SK-N-SH (cell line): ENCODE measurements at regions not wholly inside any gene's neighbourhood (a gene's known extent, or its start where the extent isn't known, plus 50 kb on each side); places are given as distances from the start of the nearest gene placed in this dataset.
"Not testable (repeated sequence)": the region's sequence is repeated elsewhere in the genome, so short reads cannot be mapped to it uniquely, and the experiment has no call there.

Experiments
- CTCF ChIA-PET: fragments of 300-600, 350-600 bp; formaldehyde crosslinking; extraction: SDS; loops from one replicate; lab custom pipeline; 2021; lab: Yijun Ruan, JAX
- POLR2A ChIA-PET: fragments of 350-600 bp; sonication (Branson Sonifier 250); formaldehyde crosslinking; extraction: SDS; loops from one replicate; lab custom pipeline; 2020; ENCODE audit warnings: antibody characterized with exemption, inconsistent platforms; lab: Yijun Ruan, JAX
- DNase-seq: peaks from one replicate; pipeline ENCODE4 v3.0.0; 2012
- H2AFZ ChIP-seq: fragments of 200-600 bp; sonication (generic); 2 replicates; pipeline ENCODE4 v1.8.1; 2016; ENCODE audit warnings: antibody characterized with exemption, mild to moderate bottlenecking, low read depth
- H3F3A ChIP-seq: fragments of 200-600 bp; sonication (generic); replicated peaks from 2 replicates; pipeline ENCODE3; 2016; ENCODE audit warnings: antibody characterized with exemption, mild to moderate bottlenecking; ENCODE audit not compliant: insufficient read depth
- H3K27ac ChIP-seq, 2 experiments: fragments of 200-500 bp in 1 of 2; fragments of 200-600 bp in 1 of 2; sonication (Bioruptor generic) in 1 of 2; sonication (generic), shearing (Covaris generic) in 1 of 2; 2 replicates each; pipeline versions ENCODE4 v1.5.1 to v1.6.1; 2014 to 2016; ENCODE audit warnings: low read depth in 2 of 2, inconsistent platforms in 1 of 2, low read length in 1 of 2, mild to moderate bottlenecking in 1 of 2, mixed read lengths in 1 of 2
- H3K27me3 ChIP-seq: fragments of 200-600 bp; sonication (generic), shearing (Covaris generic); 2 replicates; pipeline ENCODE4 v1.6.1; 2016; ENCODE audit warnings: mixed run types; ENCODE audit not compliant: insufficient read depth
- H3K36me3 ChIP-seq, 2 experiments: fragments of 200-500 bp in 1 of 2; fragments of 200-600 bp in 1 of 2; sonication (Bioruptor generic) in 1 of 2; sonication (generic) in 1 of 2; replicated peaks in 1 of 2; 2 replicates each; pipeline versions ENCODE3 to v1.5.1; 2014 to 2016; ENCODE audit warnings: low read length in 1 of 2, mild to moderate bottlenecking in 1 of 2; ENCODE audit not compliant: insufficient read depth in 2 of 2, control insufficient read depth in 1 of 2
- H3K4me1 ChIP-seq, 2 experiments: fragments of 200-500 bp in 1 of 2; fragments of 200-600 bp in 1 of 2; sonication (Bioruptor generic) in 1 of 2; sonication (generic), shearing (Covaris generic) in 1 of 2; 2 replicates each; pipeline versions ENCODE4 v1.5.1 to v1.6.1; 2014 to 2016; ENCODE audit warnings: low read depth in 1 of 2, low read length in 1 of 2, mixed run types in 1 of 2; ENCODE audit not compliant: insufficient read depth in 2 of 2, control insufficient read depth in 1 of 2
- H3K4me2 ChIP-seq: fragments of 200-600 bp; sonication (generic), shearing (Covaris generic); 2 replicates; pipeline ENCODE4 v1.6.1; 2017; ENCODE audit warnings: mixed run types
- H3K4me3 ChIP-seq, 2 experiments: fragments of 200-500 bp in 1 of 2; fragments of 200-600 bp in 1 of 2; sonication (Bioruptor generic) in 1 of 2; sonication (generic), shearing (Covaris generic) in 1 of 2; 2 replicates each; pipeline versions ENCODE4 v1.5.1 to v1.8.1; 2014 to 2016; ENCODE audit warnings: low read depth in 2 of 2, inconsistent platforms in 1 of 2, low read length in 1 of 2, mild to moderate bottlenecking in 1 of 2, mixed read lengths in 1 of 2, moderate library complexity in 1 of 2
- H3K79me2 ChIP-seq: fragments of 200-600 bp; sonication (generic); 2 replicates; pipeline ENCODE4 v1.8.1; 2017; ENCODE audit warnings: mild to moderate bottlenecking; ENCODE audit not compliant: insufficient read depth
- H3K9ac ChIP-seq: fragments of 200-600 bp; sonication (generic); 2 replicates; pipeline ENCODE4 v1.6.1; 2017; ENCODE audit warnings: mixed run types
- H3K9me2 ChIP-seq: fragments of 200-600 bp; sonication (generic); 2 replicates; pipeline ENCODE4 v1.6.1; 2017; ENCODE audit warnings: mixed run types
- H3K9me3 ChIP-seq: fragments of 200-600 bp; sonication (generic); 2 replicates; pipeline ENCODE4 v1.6.1; 2017; ENCODE audit warnings: mixed run types, mild to moderate bottlenecking, moderate library complexity
- H4K20me1 ChIP-seq: fragments of 200-600 bp; sonication (generic); 2 replicates; pipeline ENCODE4 v1.6.1; 2017; ENCODE audit warnings: mild to moderate bottlenecking, mixed run types; ENCODE audit not compliant: insufficient read depth
- ELF1 ChIP-seq: IDR thresholded peaks from 2 replicates; pipeline ENCODE4 v1.4.0; 2012
- EP300 ChIP-seq, 2 experiments: IDR thresholded peaks; 2 replicates each; pipeline versions ENCODE4 v1.4.0 to v1.6.1; 2012; ENCODE audit warnings: borderline replicate concordance in 1 of 2, low read depth in 1 of 2, low read length in 1 of 2
- EZH2phosphoT487 ChIP-seq: fragments of 200-600 bp; sonication (generic); IDR thresholded peaks from 2 replicates; pipeline ENCODE4 v1.6.1; 2017; ENCODE audit warnings: low read depth, mixed run types, mild to moderate bottlenecking, antibody characterized with exemption, moderate library complexity, borderline replicate concordance
- FOSL2 ChIP-seq: IDR thresholded peaks from 2 replicates; pipeline ENCODE4 v1.4.0; 2012; ENCODE audit warnings: low read depth, mild to moderate bottlenecking, moderate library complexity, borderline replicate concordance
- GABPA ChIP-seq: IDR thresholded peaks from 2 replicates; pipeline ENCODE4 v1.4.0; 2012; ENCODE audit warnings: low read depth, mild to moderate bottlenecking
- GATA2 ChIP-seq: sonication (generic); formaldehyde crosslinking; IDR thresholded peaks from 2 replicates; pipeline ENCODE4 v1.5.0; 2020; ENCODE audit warnings: mild to moderate bottlenecking, missing genetic modification reagents
- NFIC ChIP-seq: IDR thresholded peaks from 2 replicates; pipeline ENCODE4 v1.4.0; 2012; ENCODE audit warnings: borderline replicate concordance
- NRF1 ChIP-seq: IDR thresholded peaks from 2 replicates; pipeline ENCODE4 v1.6.1; 2012; ENCODE audit warnings: low read depth, mild to moderate bottlenecking, low read length
- POLR2AphosphoS5 ChIP-seq: IDR thresholded peaks from 2 replicates; pipeline ENCODE4 v1.6.1; 2012; ENCODE audit warnings: low read depth, low read length
- RCOR1 ChIP-seq: fragments of 150-350 bp; IDR thresholded peaks from 2 replicates; pipeline ENCODE4 v1.6.1; 2017; ENCODE audit warnings: antibody characterized with exemption, low read length
- RFX5 ChIP-seq: IDR thresholded peaks from 2 replicates; pipeline ENCODE4 v1.6.1; 2012; ENCODE audit warnings: mild to moderate bottlenecking, improper control_type of control experiment, low read length
- SIN3A ChIP-seq: IDR thresholded peaks from 2 replicates; pipeline ENCODE4 v1.6.1; 2012; ENCODE audit warnings: low read depth, mild to moderate bottlenecking, low read length, moderate library complexity, borderline replicate concordance
- TAF1 ChIP-seq: IDR thresholded peaks from 2 replicates; pipeline ENCODE4 v1.6.1; 2012; ENCODE audit warnings: low read depth, mild to moderate bottlenecking, low read length, moderate library complexity, borderline replicate concordance
- TCF12 ChIP-seq: IDR thresholded peaks from 2 replicates; pipeline ENCODE4 v1.4.0; 2012
- TEAD4 ChIP-seq: IDR thresholded peaks from 2 replicates; pipeline ENCODE4 v1.4.0; 2012; ENCODE audit warnings: mild to moderate bottlenecking, borderline replicate concordance; ENCODE audit not compliant: insufficient read depth
- YY1 ChIP-seq: IDR thresholded peaks from 2 replicates; pipeline ENCODE4 v1.4.0; 2012; ENCODE audit warnings: low read depth, mild to moderate bottlenecking
- WGBS: methylation state at CpG from one replicate; pipeline ENCODE4 v1.1.6; 2017; ENCODE audit warnings: low lambda C conversion rate; 5-methylcytosine and 5-hydroxymethylcytosine counted together
- TF ChIP-seq, protein P1 (sequence below): fragments of 200-600 bp; sonication (generic); IDR thresholded peaks from 2 replicates; pipeline ENCODE4 v1.6.1; 2017; ENCODE audit warnings: antibody characterized with exemption, mild to moderate bottlenecking, moderate library complexity
- TF ChIP-seq, protein P2 (sequence below): IDR thresholded peaks from 2 replicates; pipeline ENCODE4 v1.4.0; 2012; ENCODE audit warnings: low read depth, borderline replicate concordance
- TF ChIP-seq, protein P3 (sequence below): fragments of 150-350 bp; IDR thresholded peaks from 2 replicates; pipeline ENCODE4 v1.6.1; 2016; ENCODE audit warnings: mild to moderate bottlenecking, low read depth, low read length

DNA sequence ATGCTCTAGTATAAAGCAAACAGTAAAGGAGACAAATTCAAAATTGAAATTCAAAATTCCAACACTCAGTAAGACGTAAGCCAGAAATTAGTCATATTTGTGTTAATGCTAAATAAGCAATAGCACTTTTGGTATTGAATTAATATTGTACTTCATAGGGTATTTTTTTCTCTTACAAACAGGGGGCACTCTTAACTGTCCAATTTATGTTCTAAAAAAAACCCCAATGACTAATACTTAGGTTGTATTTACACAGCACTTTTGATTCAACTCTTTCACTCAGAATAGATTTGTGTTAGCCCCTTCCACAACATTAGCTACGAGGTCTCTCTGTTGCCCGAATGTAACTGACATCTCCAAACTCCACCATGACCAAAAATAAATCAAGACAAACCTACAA is 284.9 kb upstream of the COBL start:
- H3K4me2 ChIP-seq = no peak overlapping the region
- peaks cover 5% of the 10 kb centered on the region; the same call in 1 of the 2 replicates for H3K9me3 ChIP-seq
- DNase-seq = no peak
- no peak overlapping the region for H3K27ac ChIP-seq
- peaks cover 0 to 2% of the 10 kb centered on the region in 2 experiments; a peak in 1 of 4 replicates for H3K4me1 ChIP-seq
- CTCF ChIA-PET = interaction anchor here (0.8 to 1.1 kb wide), 2 partner anchors 164 to 171 kb away, joined by 3 read pairs; no protein-coding TSS in a partner anchor
- H3K79me2 ChIP-seq = no peaks in the 10 kb centered on the region
- no peaks in the 10 kb centered on the region for H4K20me1 ChIP-seq
- no peak for TF ChIP-seq RFX5
- TF ChIP-seq RCOR1 = no peak
- no peak for TF ChIP-seq SIN3A
- no peak for TF ChIP-seq NRF1
- TF ChIP-seq, protein P1, sequence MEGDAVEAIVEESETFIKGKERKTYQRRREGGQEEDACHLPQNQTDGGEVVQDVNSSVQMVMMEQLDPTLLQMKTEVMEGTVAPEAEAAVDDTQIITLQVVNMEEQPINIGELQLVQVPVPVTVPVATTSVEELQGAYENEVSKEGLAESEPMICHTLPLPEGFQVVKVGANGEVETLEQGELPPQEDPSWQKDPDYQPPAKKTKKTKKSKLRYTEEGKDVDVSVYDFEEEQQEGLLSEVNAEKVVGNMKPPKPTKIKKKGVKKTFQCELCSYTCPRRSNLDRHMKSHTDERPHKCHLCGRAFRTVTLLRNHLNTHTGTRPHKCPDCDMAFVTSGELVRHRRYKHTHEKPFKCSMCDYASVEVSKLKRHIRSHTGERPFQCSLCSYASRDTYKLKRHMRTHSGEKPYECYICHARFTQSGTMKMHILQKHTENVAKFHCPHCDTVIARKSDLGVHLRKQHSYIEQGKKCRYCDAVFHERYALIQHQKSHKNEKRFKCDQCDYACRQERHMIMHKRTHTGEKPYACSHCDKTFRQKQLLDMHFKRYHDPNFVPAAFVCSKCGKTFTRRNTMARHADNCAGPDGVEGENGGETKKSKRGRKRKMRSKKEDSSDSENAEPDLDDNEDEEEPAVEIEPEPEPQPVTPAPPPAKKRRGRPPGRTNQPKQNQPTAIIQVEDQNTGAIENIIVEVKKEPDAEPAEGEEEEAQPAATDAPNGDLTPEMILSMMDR = no peak
- TF ChIP-seq TAF1 = no peak
- no peak for TF ChIP-seq YY1
- TF ChIP-seq FOSL2 = no peak
- TF ChIP-seq GABPA = no peak
- TF ChIP-seq, protein P2, sequence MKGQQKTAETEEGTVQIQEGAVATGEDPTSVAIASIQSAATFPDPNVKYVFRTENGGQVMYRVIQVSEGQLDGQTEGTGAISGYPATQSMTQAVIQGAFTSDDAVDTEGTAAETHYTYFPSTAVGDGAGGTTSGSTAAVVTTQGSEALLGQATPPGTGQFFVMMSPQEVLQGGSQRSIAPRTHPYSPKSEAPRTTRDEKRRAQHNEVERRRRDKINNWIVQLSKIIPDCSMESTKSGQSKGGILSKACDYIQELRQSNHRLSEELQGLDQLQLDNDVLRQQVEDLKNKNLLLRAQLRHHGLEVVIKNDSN = no peak
- no peak overlapping the region for H3K9ac ChIP-seq
- no peak overlapping the region for H2AFZ ChIP-seq
- no peaks in the 10 kb centered on the region for H3F3A ChIP-seq
- WGBS = 14% methylated on average over 3 of the region's 3 CpGs
- POLR2A ChIA-PET = no interaction called here
- no peaks in the 10 kb centered on the region for H3K36me3 ChIP-seq
- no peaks in the 10 kb centered on the region for H3K27me3 ChIP-seq
- no peaks in the 10 kb centered on the region for H3K9me2 ChIP-seq
- H3K4me3 ChIP-seq = no peak overlapping the region

DNA sequence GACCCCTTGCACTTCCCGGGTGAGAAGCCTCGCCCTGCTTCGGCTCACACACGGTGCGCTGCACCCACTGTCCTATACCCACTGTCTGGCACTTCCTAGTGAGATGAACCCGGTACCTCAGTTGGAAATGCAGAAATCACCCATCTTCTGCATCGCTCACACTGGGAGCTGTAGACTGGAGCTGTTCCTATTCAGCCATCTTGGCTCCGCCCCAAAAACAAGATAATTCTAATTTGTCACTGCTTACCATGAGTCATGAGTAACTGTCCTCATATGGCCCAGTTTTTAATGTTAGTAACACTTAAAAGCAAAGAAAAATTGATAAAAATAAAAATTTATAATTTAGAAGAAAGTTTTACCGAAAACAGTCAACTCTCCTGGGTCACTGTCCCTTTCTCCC is 283.3 kb upstream of the COBL start:
- H3K79me2 ChIP-seq, H3K4me2 ChIP-seq, H3K27me3 ChIP-seq, H3K27ac ChIP-seq, H3K9ac ChIP-seq, H3F3A ChIP-seq, H3K9me2 ChIP-seq, H3K9me3 ChIP-seq, H3K4me1 ChIP-seq, H2AFZ ChIP-seq, DNase-seq, H3K36me3 ChIP-seq, POLR2A ChIA-PET, H3K4me3 ChIP-seq, H4K20me1 ChIP-seq, CTCF ChIA-PET: not testable (repeated sequence)
- 44% methylated on average over 9 of the region's 9 CpGs for WGBS

DNA sequence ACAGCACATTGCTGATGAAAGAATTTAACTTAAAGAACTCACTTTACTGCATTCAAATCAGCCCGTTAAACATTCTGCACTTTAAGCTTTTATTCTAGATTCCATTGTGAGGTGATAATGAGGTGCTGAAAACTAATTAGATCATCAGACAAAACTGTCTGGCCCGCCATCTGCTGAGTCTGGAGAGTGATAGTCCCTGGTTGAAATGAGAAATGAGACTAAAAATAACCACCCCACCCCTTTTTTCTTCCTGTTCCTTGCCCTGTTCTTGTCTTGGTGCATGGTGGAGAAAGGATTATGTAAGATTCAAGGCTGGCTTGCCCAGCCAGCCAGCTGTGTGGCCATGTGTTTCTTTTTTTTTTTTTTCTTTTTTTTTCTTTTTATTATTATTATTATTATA is 277.0 kb upstream of the COBL start:
- Histone ChIP-seq H3K4me3 (no peak overlapping the region), H4K20me1 (no peaks in the 10 kb centered on the region), H3K79me2 (no peaks in the 10 kb centered on the region), H3K4me2 (no peak overlapping the region), H2AFZ (no peak overlapping the region), H3K9me3 (no peaks in the 10 kb centered on the region), H3K36me3 (no peaks in the 10 kb centered on the region), H3K9me2 (no peaks in the 10 kb centered on the region), H3K27ac (no peak overlapping the region), H3K9ac (no peak overlapping the region), H3K4me1 (peaks cover 0 to 6% of the 10 kb centered on the region in 2 experiments; a peak in 2 of 4 replicates), H3F3A (no peaks in the 10 kb centered on the region), H3K27me3 (no peaks in the 10 kb centered on the region)
- no peak for DNase-seq
- WGBS = 3% methylated on average over 2 of the region's 2 CpGs
- ChIA-PET CTCF (no interaction called here), POLR2A (no interaction called here)
- no peak for TF ChIP-seq POLR2AphosphoS5
- no peak for TF ChIP-seq TEAD4
- TF ChIP-seq, protein P3, sequence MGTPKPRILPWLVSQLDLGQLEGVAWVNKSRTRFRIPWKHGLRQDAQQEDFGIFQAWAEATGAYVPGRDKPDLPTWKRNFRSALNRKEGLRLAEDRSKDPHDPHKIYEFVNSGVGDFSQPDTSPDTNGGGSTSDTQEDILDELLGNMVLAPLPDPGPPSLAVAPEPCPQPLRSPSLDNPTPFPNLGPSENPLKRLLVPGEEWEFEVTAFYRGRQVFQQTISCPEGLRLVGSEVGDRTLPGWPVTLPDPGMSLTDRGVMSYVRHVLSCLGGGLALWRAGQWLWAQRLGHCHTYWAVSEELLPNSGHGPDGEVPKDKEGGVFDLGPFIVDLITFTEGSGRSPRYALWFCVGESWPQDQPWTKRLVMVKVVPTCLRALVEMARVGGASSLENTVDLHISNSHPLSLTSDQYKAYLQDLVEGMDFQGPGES = no peak
- TF ChIP-seq EP300 (IDR thresholded peaks at IDR 0.05; ENCODE audit: borderline replicate concordance in 1 of 2, low read depth in 1 of 2, low read length in 1 of 2) = no peak
- no peak for TF ChIP-seq TCF12
- TF ChIP-seq GABPA = no peak
- no peak for TF ChIP-seq EZH2phosphoT487
- no peak for TF ChIP-seq NFIC
- no peak for TF ChIP-seq SIN3A
- TF ChIP-seq GATA2 = no peak
- TF ChIP-seq RCOR1 = no peak
- no peak for TF ChIP-seq ELF1
- TF ChIP-seq TAF1 = no peak
- TF ChIP-seq, protein P2 = no peak
